NB4 (cell line): ENCODE measurements at regions not wholly inside any gene's neighbourhood (a gene's known extent, or its start where the extent isn't known, plus 50 kb on each side); places are given as distances from the start of the nearest gene placed in this dataset.

Experiments used
- DNase-seq: peaks from one replicate; pipeline ENCODE4 v3.0.0; 2010; ENCODE audit warnings: low read depth
- H3K4me3 ChIP-seq: one replicate; pipeline ENCODE4 v1.5.1; 2011; ENCODE audit warnings: mild to moderate bottlenecking, low read depth, low read length, moderate library complexity
- CTCF ChIP-seq: IDR thresholded peaks from one replicate; pipeline ENCODE4 v1.5.1; 2012; ENCODE audit warnings: low read depth, low read length
- MAX ChIP-seq: IDR thresholded peaks from 2 replicates; pipeline ENCODE4 v1.6.1; 2011; ENCODE audit warnings: low read depth, low read length
- MYC ChIP-seq: IDR thresholded peaks from 2 replicates; pipeline ENCODE4 v1.6.1; 2011; ENCODE audit warnings: low read depth, low read length
- POLR2A ChIP-seq: IDR thresholded peaks from 2 replicates; pipeline ENCODE4 v1.6.1; 2011; ENCODE audit warnings: mild to moderate bottlenecking; ENCODE audit not compliant: insufficient read length; ENCODE audit errors: extremely low read depth

GRCh38 chr2:238729261-238729935 lies 118.5 kb upstream of the TWIST2 start:
- no peak overlapping the region for H3K4me3 ChIP-seq
- DNase-seq, result no peak
- TF ChIP-seq MYC (no peak), MAX (no peak), CTCF (no peak), POLR2A (no peak)

GRCh38 chr2:238730001-238730669 lies 117.8 kb upstream of the TWIST2 start:
- TF ChIP-seq CTCF (no peak), MAX (no peak), MYC (no peak), POLR2A (no peak)
- DNase-seq, result no peak

GRCh38 chr2:238730881-238731280 lies 117.0 kb upstream of the TWIST2 start:
- no peak for DNase-seq
- H3K4me3 ChIP-seq, result no peak overlapping the region
- TF ChIP-seq MAX, result no peak

More at GRCh38 chr2:238730001-238730669, 117.8 kb upstream of the TWIST2 start:
- no peak overlapping the region for H3K4me3 ChIP-seq

- peak; percentile 95 for DNase-seq
- TF ChIP-seq POLR2A (no peak), MAX (0 out of 2 replicates have a peak, but pooled peaks have one; percentile 2)
- H3K4me3 ChIP-seq, result no peak overlapping the region
These were observed 115.9 kb upstream of the TWIST2 start for GRCh38 chr2:238731961-238732360.

- TF ChIP-seq POLR2A (no peak), CTCF (no peak), MAX (no peak), MYC (no peak)
- no peak overlapping the region for H3K4me3 ChIP-seq
These were observed 109.0 kb upstream of the TWIST2 start for GRCh38 chr2:238738917-238739316.

GRCh38 chr2:238739668-238740067 lies 108.2 kb upstream of the TWIST2 start:
- H3K4me3 ChIP-seq, result no peak overlapping the region
- TF ChIP-seq MAX (no peak), CTCF (peak; percentile 10), MYC (no peak)
- DNase-seq, result no peak

More at GRCh38 chr2:238738917-238739316, 109.0 kb upstream of the TWIST2 start:
- no peak for DNase-seq
